ENCODE measurements at regions not wholly inside any gene's neighbourhood (a gene's known extent, or its start where the extent isn't known, plus 50 kb on each side); places are given as distances from the start of the nearest gene placed in this dataset.

GRCh38 chr20:24337069-24337468 is 132.4 kb upstream of the SYNDIG1 start:
- TF ChIP-seq, protein P1, sequence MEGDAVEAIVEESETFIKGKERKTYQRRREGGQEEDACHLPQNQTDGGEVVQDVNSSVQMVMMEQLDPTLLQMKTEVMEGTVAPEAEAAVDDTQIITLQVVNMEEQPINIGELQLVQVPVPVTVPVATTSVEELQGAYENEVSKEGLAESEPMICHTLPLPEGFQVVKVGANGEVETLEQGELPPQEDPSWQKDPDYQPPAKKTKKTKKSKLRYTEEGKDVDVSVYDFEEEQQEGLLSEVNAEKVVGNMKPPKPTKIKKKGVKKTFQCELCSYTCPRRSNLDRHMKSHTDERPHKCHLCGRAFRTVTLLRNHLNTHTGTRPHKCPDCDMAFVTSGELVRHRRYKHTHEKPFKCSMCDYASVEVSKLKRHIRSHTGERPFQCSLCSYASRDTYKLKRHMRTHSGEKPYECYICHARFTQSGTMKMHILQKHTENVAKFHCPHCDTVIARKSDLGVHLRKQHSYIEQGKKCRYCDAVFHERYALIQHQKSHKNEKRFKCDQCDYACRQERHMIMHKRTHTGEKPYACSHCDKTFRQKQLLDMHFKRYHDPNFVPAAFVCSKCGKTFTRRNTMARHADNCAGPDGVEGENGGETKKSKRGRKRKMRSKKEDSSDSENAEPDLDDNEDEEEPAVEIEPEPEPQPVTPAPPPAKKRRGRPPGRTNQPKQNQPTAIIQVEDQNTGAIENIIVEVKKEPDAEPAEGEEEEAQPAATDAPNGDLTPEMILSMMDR (IDR thresholded peaks at IDR 0.05), result no peak
- no peak for TF ChIP-seq POLR2A (IDR thresholded peaks at IDR 0.05)

All from thyroid gland (tissue), 4 donors.